T-helper 1 cell (primary cell): ENCODE measurements at regions not wholly inside any gene's neighbourhood (a gene's known extent, or its start where the extent isn't known, plus 50 kb on each side); places are given as distances from the start of the nearest gene placed in this dataset.
A peak's percentile ranks its signal among the peaks of the same experiment; 100 is the strongest.

Experiments
- DNase-seq, 5 donors: peaks; one replicate each; pipeline ENCODE4 v3.0.0-alpha.2; 2012 to 2020

DNA sequence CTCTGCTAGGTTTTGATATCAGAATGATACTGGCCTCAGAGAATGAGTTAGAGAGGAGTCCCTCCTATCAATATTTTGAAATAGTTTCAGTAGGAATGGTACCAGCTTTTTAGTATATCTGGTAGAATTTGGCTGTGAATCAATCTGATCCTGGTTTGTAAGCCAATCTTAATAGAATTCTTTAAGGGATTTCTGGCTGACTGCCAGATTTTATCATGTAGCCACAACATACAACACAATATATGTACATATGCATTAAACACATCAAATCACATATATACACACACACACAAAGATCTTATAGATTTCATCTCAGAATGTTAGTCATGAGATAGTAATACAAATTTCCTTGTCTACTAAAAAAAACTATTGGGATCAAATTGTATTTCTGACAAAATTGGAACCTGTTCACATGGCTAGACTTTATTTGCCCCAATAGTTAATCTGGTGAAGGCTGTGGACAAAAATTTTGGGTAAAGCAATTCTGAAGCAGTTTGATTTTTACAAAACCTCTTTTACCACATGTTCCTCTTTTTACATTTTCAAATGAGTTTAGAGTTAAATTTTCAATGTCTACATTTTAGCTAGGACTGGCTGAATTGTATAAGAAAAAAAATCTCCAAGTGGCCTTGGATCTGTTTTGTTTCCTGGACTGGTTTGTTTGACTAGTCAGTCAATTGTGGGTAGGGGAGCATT, 151.7 kb downstream of the FASLG start:
- DNase-seq, result no peak

DNA sequence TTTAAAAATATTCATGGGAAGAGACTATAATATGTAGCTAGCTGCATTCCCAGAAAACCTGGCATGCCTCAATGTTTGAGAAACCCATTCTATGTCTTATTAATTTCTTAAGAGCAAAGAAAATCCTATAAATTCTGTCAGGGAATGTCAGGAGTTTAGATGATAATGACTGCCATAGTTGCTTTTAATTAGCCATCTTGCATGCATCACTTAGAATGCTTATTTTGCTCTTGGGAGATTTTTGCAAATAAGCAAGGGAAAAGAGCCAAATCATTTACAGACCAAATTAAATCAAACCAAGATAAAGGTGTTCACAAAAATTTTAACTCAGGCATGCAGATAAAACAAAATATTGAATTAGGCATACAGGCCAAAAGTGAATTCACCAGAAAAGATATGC, 152.8 kb downstream of the FASLG start:
- DNase-seq, result no peak

- DNase-seq, result no peak
Measured at GRCh38 chr1:172812118-172812517, 153.2 kb downstream of the FASLG start.

- no peak for DNase-seq
Measured at GRCh38 chr1:172813330-172813729, 154.4 kb downstream of the FASLG start.

GRCh38 chr1:172814428-172814827, 155.5 kb downstream of the FASLG start:
- DNase-seq, result no peak

- DNase-seq, result no peak
Measured at GRCh38 chr1:172815740-172816139, 156.8 kb downstream of the FASLG start.

- peak in 1 of 5 donors; percentile 86 for DNase-seq
Measured at GRCh38 chr1:172818841-172819527, 160.1 kb downstream of the FASLG start.

- no peak for DNase-seq
Measured at GRCh38 chr1:172820475-172821158, 161.7 kb downstream of the FASLG start.

GRCh38 chr1:172821609-172822274, 162.8 kb downstream of the FASLG start:
- no peak for DNase-seq

DNA sequence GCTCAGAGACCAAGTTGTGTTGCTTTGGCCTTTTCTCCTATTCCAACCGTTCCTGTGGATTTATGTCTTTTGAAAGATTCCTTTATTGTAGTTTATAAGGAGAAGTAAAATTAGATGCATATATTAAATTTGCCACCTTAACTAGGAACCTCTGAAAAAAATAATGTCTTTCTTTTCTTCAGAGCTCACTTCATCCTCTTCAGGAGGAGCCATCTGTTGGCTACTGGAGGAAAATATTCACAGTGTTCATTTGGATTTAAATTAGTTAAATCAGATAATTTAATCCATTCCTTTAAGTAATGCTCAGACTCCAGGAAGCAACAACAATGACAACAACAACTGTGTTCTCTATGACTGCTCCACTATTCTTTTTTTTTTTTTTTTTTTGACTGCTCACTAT, 164.0 kb downstream of the FASLG start:
- DNase-seq, result no peak

GRCh38 chr1:172823534-172823933, 164.6 kb downstream of the FASLG start:
- no peak for DNase-seq

DNA sequence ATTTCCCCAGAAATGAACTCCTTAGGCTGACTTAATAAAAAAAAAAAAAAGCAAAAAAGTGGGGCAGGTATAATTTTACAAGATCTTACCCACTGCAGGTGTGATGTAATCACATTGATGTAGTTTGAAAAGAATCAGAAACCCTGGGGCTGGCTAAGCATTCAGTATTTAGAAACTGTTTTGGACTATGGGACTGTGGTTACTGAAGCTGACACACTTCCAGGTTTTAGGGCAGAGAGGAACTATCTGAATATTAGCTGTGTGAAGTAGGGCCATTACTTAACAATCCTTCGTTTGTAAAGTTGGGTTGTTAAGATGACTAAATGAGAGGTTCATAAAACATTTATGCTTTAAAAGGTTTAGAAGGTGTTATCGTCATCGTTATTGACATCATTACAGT, 165.3 kb downstream of the FASLG start:
- DNase-seq, result no peak

GRCh38 chr1:172826096-172826741, 167.3 kb downstream of the FASLG start:
- DNase-seq, result peak in 1 of 5 donors; percentile 27

GRCh38 chr1:172827301-172827700, 168.4 kb downstream of the FASLG start:
- no peak for DNase-seq

- DNase-seq, result peak in 1 of 5 donors; percentile 23
Measured at GRCh38 chr1:172827841-172828240, 168.9 kb downstream of the FASLG start.

DNA sequence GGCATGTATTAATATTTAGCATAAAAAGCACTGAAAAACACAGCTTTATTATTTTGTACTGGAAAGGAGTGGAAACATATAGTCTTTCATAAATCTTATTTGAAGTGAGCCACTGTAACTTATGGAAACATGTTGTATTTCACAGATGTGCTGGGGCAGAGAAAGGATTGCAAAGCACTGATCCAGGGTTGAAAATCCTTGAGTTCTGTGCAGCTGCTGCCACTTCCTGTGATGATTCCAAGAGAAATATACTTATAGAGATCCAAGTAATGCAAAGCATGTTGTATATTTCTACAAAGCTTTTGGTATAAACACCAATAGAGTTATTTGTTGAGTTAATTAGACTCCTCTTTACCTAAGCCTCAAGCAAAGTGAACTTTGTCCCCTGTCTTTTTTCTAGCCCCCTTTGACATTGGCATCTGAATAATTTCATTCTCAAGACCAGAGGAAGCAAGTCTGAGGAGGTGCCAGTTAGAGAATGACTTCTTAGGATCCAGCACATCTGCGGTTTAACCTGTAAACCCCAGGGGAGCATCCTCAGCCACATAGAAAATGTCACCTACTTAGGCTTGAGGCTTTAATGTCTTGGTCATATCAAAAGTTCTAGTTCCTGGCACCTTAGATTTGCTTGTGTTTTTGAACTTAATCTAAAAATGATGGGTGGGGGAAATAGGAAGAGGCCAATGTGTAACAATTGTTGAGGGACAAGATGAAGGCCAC, 173.3 kb downstream of the FASLG start:
- no peak for DNase-seq

- DNase-seq, result no peak
Measured at GRCh38 chr1:172833954-172834353, 175.1 kb downstream of the FASLG start.

- DNase-seq, result no peak
Measured at GRCh38 chr1:172834609-172835008, 175.7 kb downstream of the FASLG start.

DNA sequence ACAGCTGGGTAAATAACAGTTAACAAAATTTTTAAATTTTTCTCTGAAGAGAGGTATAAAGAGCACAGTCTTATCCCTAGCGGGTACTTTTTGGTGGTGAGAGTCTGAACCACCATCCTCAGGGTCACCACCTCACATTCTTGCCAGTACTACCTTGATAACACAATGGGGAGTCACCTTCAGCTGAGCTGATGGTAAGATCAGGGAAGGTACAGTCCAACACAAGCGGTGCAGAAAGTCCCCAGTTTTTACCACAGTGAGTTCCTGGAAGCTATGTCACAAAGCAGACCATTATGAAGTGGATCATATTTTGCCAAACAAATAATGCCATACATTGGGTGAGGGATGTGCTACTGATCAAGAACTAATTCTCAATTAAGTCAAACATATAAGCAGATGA, 176.9 kb downstream of the FASLG start:
- DNase-seq, result no peak

DNA sequence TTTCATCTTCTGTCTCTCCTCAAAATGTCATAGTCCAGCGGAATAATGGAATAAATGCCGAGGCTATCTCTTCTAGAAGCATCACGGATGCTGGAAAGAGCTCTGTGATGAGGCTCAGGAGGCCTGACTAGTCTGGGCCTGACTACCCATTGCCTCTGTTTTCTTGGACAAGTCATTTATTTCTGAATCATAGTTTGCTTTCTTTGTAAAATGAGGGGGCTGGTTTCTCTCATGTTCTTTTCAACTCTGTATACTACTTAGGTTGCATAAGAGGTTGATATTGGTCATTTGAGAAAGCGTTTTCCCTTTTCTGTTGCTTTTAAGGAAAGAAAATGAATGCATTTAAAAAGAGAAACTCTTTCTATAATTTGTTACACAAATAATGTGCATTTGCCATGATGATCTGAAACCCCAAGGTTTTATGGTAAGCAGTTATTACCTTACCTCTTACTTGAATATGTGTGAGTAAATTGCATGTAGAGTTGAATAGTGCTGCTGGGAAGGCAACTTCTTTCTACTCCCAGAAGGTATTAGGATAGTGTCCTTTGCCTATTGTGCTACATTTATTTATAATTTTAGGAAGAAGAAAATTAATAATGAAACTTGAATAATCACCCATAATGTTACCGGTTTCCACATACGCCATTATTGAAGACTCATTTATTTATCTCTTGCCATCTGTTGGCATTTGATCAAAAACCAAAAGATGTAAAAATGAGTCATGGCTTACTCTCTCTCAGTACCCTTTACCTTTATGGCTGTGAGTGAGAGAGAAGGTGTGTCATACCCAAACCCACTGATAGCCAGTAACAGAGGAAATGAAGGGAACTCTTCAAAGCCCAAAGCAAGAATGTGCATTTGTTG, 179.1 kb downstream of the FASLG start:
- DNase-seq, result peak in 1 of 5 donors; percentile 76

- DNase-seq, result no peak
Measured at GRCh38 chr1:172838680-172839313, 179.9 kb downstream of the FASLG start.
